CD14-positive monocyte (primary cell): ENCODE measurements at regions not wholly inside any gene's neighbourhood (a gene's known extent, or its start where the extent isn't known, plus 50 kb on each side); places are given as distances from the start of the nearest gene placed in this dataset.

Experiments
- DNase-seq, 3 donors: peaks; one replicate each; pipeline ENCODE4 v3.0.0-alpha.2; 2011 to 2022
- H2AFZ ChIP-seq: 2 replicates; pipeline ENCODE4 v1.6.0; 2012; ENCODE audit warnings: mild to moderate bottlenecking, low read depth, low read length, inconsistent platforms; ENCODE audit not compliant: insufficient read depth, poor library complexity, severe bottlenecking
- H3K27ac ChIP-seq, 2 donors: 1 replicate in 1 of 2; 2 replicates in 1 of 2; pipeline ENCODE4 v1.5.1; 2012 to 2013; ENCODE audit warnings: low read length in 2 of 2, control low read depth in 1 of 2, inconsistent platforms in 1 of 2, low read depth in 1 of 2, mild to moderate bottlenecking in 1 of 2
- H3K27me3 ChIP-seq, 2 donors: one replicate each; pipeline versions ENCODE4 v1.6.0 to v1.6.1; 2011 to 2013; ENCODE audit warnings: low read length in 2 of 2; ENCODE audit not compliant: control insufficient read depth in 2 of 2, insufficient read depth in 2 of 2
- H3K36me3 ChIP-seq, 2 donors: replicated peaks in 1 of 2; 1 replicate in 1 of 2; 2 replicates in 1 of 2; pipeline versions ENCODE4 v1.5.1 to v1.6.1; 2012 to 2013; ENCODE audit warnings: low read length in 2 of 2, control low read depth in 1 of 2, inconsistent platforms in 1 of 2, mild to moderate bottlenecking in 1 of 2; ENCODE audit not compliant: insufficient read depth in 2 of 2, control insufficient read depth in 1 of 2
- H3K4me1 ChIP-seq, 2 donors: 1 replicate in 1 of 2; 2 replicates in 1 of 2; pipeline versions ENCODE4 v1.5.1 to v1.6.1; 2012 to 2013; ENCODE audit warnings: low read length in 2 of 2, control low read depth in 1 of 2, inconsistent platforms in 1 of 2, mild to moderate bottlenecking in 1 of 2, moderate library complexity in 1 of 2; ENCODE audit not compliant: insufficient read depth in 2 of 2, control insufficient read depth in 1 of 2
- H3K4me2 ChIP-seq: replicated peaks from 2 replicates; pipeline ENCODE3; 2012; ENCODE audit warnings: low read length, moderate library complexity, mild to moderate bottlenecking; ENCODE audit not compliant: poor library complexity, severe bottlenecking; ENCODE audit errors: extremely low read depth
- H3K4me3 ChIP-seq, 3 experiments: fragments of 200-600 bp in 1 of 3; sonication (generic) in 1 of 3; replicated peaks in 1 of 3; 1 replicate in 2 of 3; 2 replicates in 1 of 3; pipeline ENCODE4 v1.5.1; 2011 to 2013; ENCODE audit warnings: low read length in 3 of 3, mild to moderate bottlenecking in 3 of 3, control low read depth in 2 of 3, low read depth in 2 of 3, inconsistent platforms in 1 of 3, moderate library complexity in 1 of 3
- H3K79me2 ChIP-seq: 2 replicates; pipeline ENCODE4 v1.6.0; 2012; ENCODE audit warnings: mild to moderate bottlenecking, control low read depth, inconsistent platforms, low read length, moderate library complexity; ENCODE audit not compliant: insufficient read depth
- H3K9ac ChIP-seq: 2 replicates; pipeline ENCODE4 v1.6.0; 2017; ENCODE audit warnings: low read length, mild to moderate bottlenecking; ENCODE audit not compliant: insufficient read depth, poor library complexity, severe bottlenecking
- H3K9me3 ChIP-seq, 2 donors: replicated peaks in 1 of 2; 1 replicate in 1 of 2; 2 replicates in 1 of 2; pipeline versions ENCODE4 v1.5.1 to v1.6.1; 2012 to 2013; ENCODE audit warnings: low read length in 2 of 2, control low read depth in 1 of 2; ENCODE audit not compliant: control insufficient read depth in 1 of 2, insufficient read depth in 1 of 2
- H4K20me1 ChIP-seq: 2 replicates; pipeline ENCODE4 v1.6.0; 2012; ENCODE audit warnings: mild to moderate bottlenecking, low read length, control low read depth, moderate library complexity; ENCODE audit not compliant: insufficient read depth
- H3K27ac Mint-ChIP-seq, 7 donors: one replicate each; pipeline ENCODE4 v1.8.0; 2020; ENCODE audit warnings: mild to moderate bottlenecking in 7 of 7, mixed read lengths in 7 of 7, moderate library complexity in 6 of 7, inconsistent platforms in 2 of 7
- H3K27me3 Mint-ChIP-seq, 3 donors: one replicate each; pipeline ENCODE4 v1.8.0; 2021 to 2022; ENCODE audit warnings: low read depth in 3 of 3, mild to moderate bottlenecking in 3 of 3, mixed read lengths in 3 of 3, moderate library complexity in 3 of 3, inconsistent platforms in 1 of 3
- H3K36me3 Mint-ChIP-seq, 2 donors: one replicate each; pipeline ENCODE4 v1.8.0; 2020; ENCODE audit warnings: mixed read lengths in 2 of 2, inconsistent platforms in 1 of 2, mild to moderate bottlenecking in 1 of 2
- H3K4me1 Mint-ChIP-seq: one replicate; pipeline ENCODE4 v1.8.0; 2020; ENCODE audit warnings: mild to moderate bottlenecking, mixed read lengths
- H3K4me3 Mint-ChIP-seq, 2 donors: one replicate each; pipeline ENCODE4 v1.8.0; 2020; ENCODE audit warnings: mild to moderate bottlenecking in 2 of 2, mixed read lengths in 2 of 2, moderate library complexity in 1 of 2
- H3K9me3 Mint-ChIP-seq, 7 donors: one replicate each; pipeline ENCODE4 v1.8.0; 2020 to 2022; ENCODE audit warnings: mixed read lengths in 7 of 7, mild to moderate bottlenecking in 6 of 7, moderate library complexity in 6 of 7, inconsistent platforms in 2 of 7
- WGBS: methylation state at CpG from one replicate; pipeline ENCODE4 v1.1.5; 2013; ENCODE audit warnings: missing lambda C conversion rate; ENCODE audit not compliant: insufficient coverage; 5-methylcytosine and 5-hydroxymethylcytosine counted together
- intact Hi-C, 2 donors: fragments of 100-400 bp; cut with micrococcal nuclease; formaldehyde crosslinking; loops; one replicate each; pipeline versions ENCODE4 v1.15.0 to v1.15.1; 2023
- TF ChIP-seq, protein P1 (sequence below): fragments of 200-600 bp; IDR thresholded peaks from one replicate; pipeline ENCODE4 v1.8.0; 2022; ENCODE audit warnings: antibody characterized with exemption, mild to moderate bottlenecking

DNA sequence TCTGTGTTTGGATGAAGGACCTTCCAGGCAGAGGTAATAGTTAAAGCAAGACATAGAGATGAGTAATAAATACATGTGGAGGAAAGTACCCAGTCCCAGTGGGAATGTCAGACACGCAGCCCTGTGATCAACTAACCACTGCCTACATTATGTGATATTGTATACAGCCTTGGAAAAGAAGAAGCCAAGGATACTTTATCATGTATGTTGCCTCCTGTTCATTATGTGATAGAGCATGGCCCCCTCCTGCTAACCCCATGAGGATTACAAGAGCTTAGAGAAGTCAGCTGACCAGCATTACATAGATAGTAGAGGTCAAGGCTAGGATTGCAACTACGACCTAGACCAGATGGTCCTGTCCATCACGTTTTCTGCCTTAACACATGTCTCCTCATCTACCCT is 497.0 kb upstream of the TNC start:
- Histone ChIP-seq H2AFZ (no peak overlapping the region), H3K36me3 (no peaks in the 10 kb centered on the region), H3K4me1 (no peaks in the 10 kb centered on the region), H3K27ac (no peak overlapping the region), H3K9me3 (peaks cover 0 to 6% of the 10 kb centered on the region in 2 donors), H3K27me3 (no peaks in the 10 kb centered on the region), H3K4me3 (no peak overlapping the region), H3K79me2 (no peaks in the 10 kb centered on the region), H4K20me1 (no peaks in the 10 kb centered on the region), H3K4me2 (no peak overlapping the region), H3K9ac (no peak overlapping the region)
- TF ChIP-seq, protein P1, sequence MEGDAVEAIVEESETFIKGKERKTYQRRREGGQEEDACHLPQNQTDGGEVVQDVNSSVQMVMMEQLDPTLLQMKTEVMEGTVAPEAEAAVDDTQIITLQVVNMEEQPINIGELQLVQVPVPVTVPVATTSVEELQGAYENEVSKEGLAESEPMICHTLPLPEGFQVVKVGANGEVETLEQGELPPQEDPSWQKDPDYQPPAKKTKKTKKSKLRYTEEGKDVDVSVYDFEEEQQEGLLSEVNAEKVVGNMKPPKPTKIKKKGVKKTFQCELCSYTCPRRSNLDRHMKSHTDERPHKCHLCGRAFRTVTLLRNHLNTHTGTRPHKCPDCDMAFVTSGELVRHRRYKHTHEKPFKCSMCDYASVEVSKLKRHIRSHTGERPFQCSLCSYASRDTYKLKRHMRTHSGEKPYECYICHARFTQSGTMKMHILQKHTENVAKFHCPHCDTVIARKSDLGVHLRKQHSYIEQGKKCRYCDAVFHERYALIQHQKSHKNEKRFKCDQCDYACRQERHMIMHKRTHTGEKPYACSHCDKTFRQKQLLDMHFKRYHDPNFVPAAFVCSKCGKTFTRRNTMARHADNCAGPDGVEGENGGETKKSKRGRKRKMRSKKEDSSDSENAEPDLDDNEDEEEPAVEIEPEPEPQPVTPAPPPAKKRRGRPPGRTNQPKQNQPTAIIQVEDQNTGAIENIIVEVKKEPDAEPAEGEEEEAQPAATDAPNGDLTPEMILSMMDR: no peak
- peaks cover 0 to 10% (median 5%) of the 10 kb centered on the region in 7 donors for H3K9me3 Mint-ChIP-seq
- no peaks in the 10 kb centered on the region for H3K36me3 Mint-ChIP-seq
- H3K4me1 Mint-ChIP-seq: no peaks in the 10 kb centered on the region
- no peak overlapping the region for H3K27ac Mint-ChIP-seq
- no peak overlapping the region for H3K4me3 Mint-ChIP-seq
- WGBS: no CpG with 5 or more reads among the region's 3 CpGs
- no peak for DNase-seq
- intact Hi-C loops: no loop called here
- peaks cover 0 to 2% (median 1%) of the 10 kb centered on the region in 3 donors for H3K27me3 Mint-ChIP-seq

- DNase-seq: no peak
- TF ChIP-seq, protein P1: no peak
- H3K36me3 ChIP-seq: no peaks in the 10 kb centered on the region
- no peaks in the 10 kb centered on the region for H3K79me2 ChIP-seq
- Mint-ChIP-seq H3K4me3 (no peak overlapping the region), H3K27me3 (peaks cover 0 to 2% (median 1%) of the 10 kb centered on the region in 3 donors), H3K27ac (no peak overlapping the region), H3K36me3 (no peaks in the 10 kb centered on the region), H3K4me1 (no peaks in the 10 kb centered on the region), H3K9me3 (peaks cover 0 to 10% (median 5%) of the 10 kb centered on the region in 7 donors)
- H3K9me3 ChIP-seq: peaks cover 0 to 6% of the 10 kb centered on the region in 2 donors
- no peaks in the 10 kb centered on the region for H3K4me1 ChIP-seq
- H2AFZ ChIP-seq: no peak overlapping the region
- H4K20me1 ChIP-seq: no peaks in the 10 kb centered on the region
- no peak overlapping the region for H3K9ac ChIP-seq
- H3K27ac ChIP-seq: no peak overlapping the region
- no peak overlapping the region for H3K4me2 ChIP-seq
- H3K4me3 ChIP-seq: no peak overlapping the region
- 87% methylated on average over 3 of the region's 4 CpGs for WGBS
- intact Hi-C loops: no loop called here
- H3K27me3 ChIP-seq: no peaks in the 10 kb centered on the region
Observed at GRCh38 chr9:115615821-115616665, 498.1 kb upstream of the TNC start.
